Right lobe of liver (tissue), 4 donors: ENCODE measurements at regions not wholly inside any gene's neighbourhood (a gene's known extent, or its start where the extent isn't known, plus 50 kb on each side); places are given as distances from the start of the nearest gene placed in this dataset.

ENCODE experiments used
- POLR2A ChIP-seq: fragments of 450-650 bp; IDR thresholded peaks from one replicate; pipeline ENCODE4 v1.6.1; 2017; ENCODE audit warnings: antibody characterized with exemption, mild to moderate bottlenecking
- TF ChIP-seq, protein P1 (sequence below), 4 donors: fragments of 200-600 bp in 3 of 4; fragments of 450-650 bp in 1 of 4; IDR thresholded peaks; one replicate each; pipeline versions ENCODE4 v1.5.1 to v1.8.0; 2016 to 2022; ENCODE audit warnings: antibody characterized with exemption in 4 of 4, mild to moderate bottlenecking in 2 of 4
- donor health status: DM: no; HTN: no; CAD: no.
- donor health status: DM: no; HTN: no; CAD: no.
- donor health status: DM: no; HTN: yes; CAD: no.

DNA sequence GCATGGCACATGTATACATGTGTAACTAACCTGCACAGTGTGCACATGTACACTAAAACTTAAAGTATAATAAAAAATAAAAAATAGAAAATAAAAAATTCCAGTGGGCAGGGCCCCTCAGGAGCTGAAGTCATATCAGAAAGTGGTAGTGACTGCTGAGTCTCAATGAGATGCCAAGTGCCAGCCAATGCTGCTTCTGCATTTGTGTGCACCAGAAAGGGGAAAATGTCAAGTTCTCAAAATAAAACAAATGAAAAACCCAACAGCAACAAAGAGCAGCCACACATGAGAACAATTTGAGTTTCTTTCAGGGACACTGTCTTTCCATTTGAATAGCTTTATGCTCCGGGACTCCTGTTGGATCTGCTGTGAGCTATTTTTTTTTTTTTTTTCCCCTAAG, 117.2 kb upstream of the CCDC112 start:
- TF ChIP-seq, protein P1, sequence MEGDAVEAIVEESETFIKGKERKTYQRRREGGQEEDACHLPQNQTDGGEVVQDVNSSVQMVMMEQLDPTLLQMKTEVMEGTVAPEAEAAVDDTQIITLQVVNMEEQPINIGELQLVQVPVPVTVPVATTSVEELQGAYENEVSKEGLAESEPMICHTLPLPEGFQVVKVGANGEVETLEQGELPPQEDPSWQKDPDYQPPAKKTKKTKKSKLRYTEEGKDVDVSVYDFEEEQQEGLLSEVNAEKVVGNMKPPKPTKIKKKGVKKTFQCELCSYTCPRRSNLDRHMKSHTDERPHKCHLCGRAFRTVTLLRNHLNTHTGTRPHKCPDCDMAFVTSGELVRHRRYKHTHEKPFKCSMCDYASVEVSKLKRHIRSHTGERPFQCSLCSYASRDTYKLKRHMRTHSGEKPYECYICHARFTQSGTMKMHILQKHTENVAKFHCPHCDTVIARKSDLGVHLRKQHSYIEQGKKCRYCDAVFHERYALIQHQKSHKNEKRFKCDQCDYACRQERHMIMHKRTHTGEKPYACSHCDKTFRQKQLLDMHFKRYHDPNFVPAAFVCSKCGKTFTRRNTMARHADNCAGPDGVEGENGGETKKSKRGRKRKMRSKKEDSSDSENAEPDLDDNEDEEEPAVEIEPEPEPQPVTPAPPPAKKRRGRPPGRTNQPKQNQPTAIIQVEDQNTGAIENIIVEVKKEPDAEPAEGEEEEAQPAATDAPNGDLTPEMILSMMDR (IDR thresholded peaks at IDR 0.05), result no peak
- TF ChIP-seq POLR2A, result no peak
